GM12872 (cell line): ENCODE measurements at regions not wholly inside any gene's neighbourhood (a gene's known extent, or its start where the extent isn't known, plus 50 kb on each side); places are given as distances from the start of the nearest gene placed in this dataset.

Source experiments
- CTCF ChIP-seq: IDR thresholded peaks from 3 replicates; pipeline ENCODE4 v1.5.1; 2011; ENCODE audit warnings: low read depth, mild to moderate bottlenecking, low read length, moderate library complexity; ENCODE audit not compliant: insufficient read depth

GRCh38 chr7:84786073-84786472 is 400.8 kb downstream of the SEMA3D start:
- TF ChIP-seq CTCF, result no peak

GRCh38 chr7:84784450-84784849 is 402.4 kb downstream of the SEMA3D start:
- TF ChIP-seq CTCF, result no peak

GRCh38 chr7:84783141-84783778 is 403.6 kb downstream of the SEMA3D start:
- TF ChIP-seq CTCF, result no peak

- TF ChIP-seq CTCF, result no peak
These were observed 405.0 kb downstream of the SEMA3D start for GRCh38 chr7:84781838-84782237.

- no peak for TF ChIP-seq CTCF
These were observed 406.4 kb downstream of the SEMA3D start for GRCh38 chr7:84780158-84781124.

- TF ChIP-seq CTCF, result no peak
These were observed 429.1 kb downstream of the SEMA3D start for GRCh38 chr7:84757761-84758160.

GRCh38 chr7:84746353-84746752 is 440.5 kb downstream of the SEMA3D start:
- no peak for TF ChIP-seq CTCF
